Naive thymus-derived CD8-positive, alpha-beta T cell (primary cell): ENCODE measurements at regions not wholly inside any gene's neighbourhood (a gene's known extent, or its start where the extent isn't known, plus 50 kb on each side); places are given as distances from the start of the nearest gene placed in this dataset.

ENCODE experiments used
- ATAC-seq, 2 donors: fragments of 150-1000 bp; cut with Tn5 transposase in 1 of 2; sonication (Bioruptor Pico), chemical (Tn5 transposase) in 1 of 2; 1 replicate in 1 of 2; 2 replicates in 1 of 2; pipeline ENCODE4 v1.10.0; 2021; ENCODE audit warnings: mild to moderate bottlenecking in 2 of 2, moderate library complexity in 2 of 2
- POLR2A ChIA-PET: fragments of 350-600 bp; sonication (Branson Sonifier 250); formaldehyde crosslinking; loops from one replicate; lab custom pipeline; 2021; ENCODE audit warnings: antibody characterized with exemption; lab: Charles Lee
- DNase-seq, 10 donors: peaks; one replicate each; pipeline versions ENCODE4 v3.0.0 to v3.0.0-alpha.2; 2020 to 2022
- H3K27ac Mint-ChIP-seq, 10 donors: one replicate each; pipeline ENCODE4 v1.8.0; 2020 to 2022; ENCODE audit warnings: mild to moderate bottlenecking in 10 of 10, mixed read lengths in 10 of 10, moderate library complexity in 4 of 10, inconsistent platforms in 1 of 10
- H3K27me3 Mint-ChIP-seq, 5 donors: one replicate each; pipeline ENCODE4 v1.8.0; 2021 to 2022; ENCODE audit warnings: mixed read lengths in 5 of 5
- H3K36me3 Mint-ChIP-seq, 3 donors: one replicate each; pipeline ENCODE4 v1.8.0; 2020 to 2022; ENCODE audit warnings: mixed read lengths in 3 of 3, mild to moderate bottlenecking in 2 of 3, inconsistent platforms in 1 of 3
- H3K4me1 Mint-ChIP-seq, 4 donors: one replicate each; pipeline ENCODE4 v1.8.0; 2021 to 2022; ENCODE audit warnings: mixed read lengths in 4 of 4
- H3K4me3 Mint-ChIP-seq, 10 donors: one replicate each; pipeline ENCODE4 v1.8.0; 2020 to 2022; ENCODE audit warnings: mild to moderate bottlenecking in 10 of 10, mixed read lengths in 10 of 10, moderate library complexity in 6 of 10, inconsistent platforms in 1 of 10
- H3K9me3 Mint-ChIP-seq, 9 donors: one replicate each; pipeline ENCODE4 v1.8.0; 2020 to 2022; ENCODE audit warnings: mixed read lengths in 9 of 9, mild to moderate bottlenecking in 3 of 9, inconsistent platforms in 1 of 9, moderate library complexity in 1 of 9

DNA sequence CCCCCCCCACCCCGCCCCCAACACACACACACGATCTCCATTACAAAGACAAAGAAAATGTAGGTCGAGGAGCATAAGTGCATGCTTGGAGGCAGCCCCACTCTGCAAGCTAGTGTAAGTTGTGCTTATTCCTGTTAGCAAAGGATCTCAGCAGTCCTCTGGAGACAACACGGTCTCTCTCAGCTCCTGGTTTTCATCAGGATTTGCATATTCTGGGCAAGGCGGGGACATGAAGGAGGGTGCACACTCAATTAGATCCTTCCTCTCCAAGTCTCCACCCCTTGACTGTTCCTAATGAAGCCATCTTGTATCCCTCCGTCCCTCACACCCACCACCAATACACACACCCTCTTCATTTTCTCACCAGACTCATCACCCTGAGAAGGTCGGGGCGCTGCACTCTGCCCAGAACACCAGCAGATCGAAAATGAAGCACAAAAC is 63.8 kb downstream of the MRPL46 start:
- H3K4me3 Mint-ChIP-seq = no peak overlapping the region
- H3K36me3 Mint-ChIP-seq = no peaks in the 10 kb centered on the region
- H3K27ac Mint-ChIP-seq = peak overlapping the region in 1 of 10 donors; percentile 55
- ATAC-seq (no peak), DNase-seq (no peak)
- H3K27me3 Mint-ChIP-seq = peaks cover 0 to 4% (median 1%) of the 10 kb centered on the region in 5 donors
- peaks cover 0 to 2% (median 0%) of the 10 kb centered on the region in 9 donors for H3K9me3 Mint-ChIP-seq
- H3K4me1 Mint-ChIP-seq = peaks cover 2 to 22% (median 13%) of the 10 kb centered on the region in 4 donors
- POLR2A ChIA-PET = no interaction called here

DNA sequence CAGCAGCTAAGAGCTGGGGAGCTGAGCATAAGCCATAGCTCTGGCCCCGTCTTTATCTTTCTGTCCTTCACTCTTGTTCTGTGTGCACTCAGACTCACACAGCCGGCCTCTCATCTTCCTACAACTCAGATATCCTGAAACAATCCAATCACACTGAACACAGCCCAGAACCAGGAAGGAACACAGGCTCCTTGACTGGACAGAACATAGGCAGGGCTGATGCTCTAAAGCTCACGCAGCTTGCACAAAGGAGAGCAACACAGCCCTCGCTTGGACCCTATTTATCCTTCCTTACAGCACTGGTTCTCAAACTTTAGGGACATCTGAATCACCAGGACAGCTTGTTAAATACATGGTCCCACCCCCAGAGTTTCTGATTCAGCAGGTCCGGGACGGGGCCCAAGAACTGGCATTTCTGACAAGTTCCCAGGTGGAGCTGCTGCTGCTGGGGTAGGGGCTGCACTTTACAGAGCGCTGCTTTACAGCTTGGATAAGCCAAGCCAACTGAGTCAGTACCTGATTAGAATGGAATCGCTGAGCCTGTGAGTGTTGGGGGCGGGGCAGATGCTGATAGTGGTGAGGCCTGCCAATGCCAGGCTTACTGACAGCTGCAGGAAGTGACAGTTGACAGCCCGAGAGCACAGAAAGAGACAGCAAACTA is 65.1 kb downstream of the MRPL46 start:
- Mint-ChIP-seq H3K4me3 (peak overlapping the region in 7 of 10 donors; percentile 6 to 52 (median 38)), H3K36me3 (no peaks in the 10 kb centered on the region), H3K27me3 (peaks cover 0 to 4% (median 3%) of the 10 kb centered on the region in 5 donors), H3K4me1 (peaks cover 2 to 22% (median 13%) of the 10 kb centered on the region in 4 donors), H3K27ac (peak overlapping the region in 4 of 10 donors; percentile 25 to 50 (median 40)), H3K9me3 (peaks cover 0 to 2% (median 0%) of the 10 kb centered on the region in 9 donors)
- peak in 5 of 10 donors; percentile 3 to 19 (median 15) for DNase-seq
- POLR2A ChIA-PET = no interaction called here
- ATAC-seq = peak; percentile 41 to 58

DNA sequence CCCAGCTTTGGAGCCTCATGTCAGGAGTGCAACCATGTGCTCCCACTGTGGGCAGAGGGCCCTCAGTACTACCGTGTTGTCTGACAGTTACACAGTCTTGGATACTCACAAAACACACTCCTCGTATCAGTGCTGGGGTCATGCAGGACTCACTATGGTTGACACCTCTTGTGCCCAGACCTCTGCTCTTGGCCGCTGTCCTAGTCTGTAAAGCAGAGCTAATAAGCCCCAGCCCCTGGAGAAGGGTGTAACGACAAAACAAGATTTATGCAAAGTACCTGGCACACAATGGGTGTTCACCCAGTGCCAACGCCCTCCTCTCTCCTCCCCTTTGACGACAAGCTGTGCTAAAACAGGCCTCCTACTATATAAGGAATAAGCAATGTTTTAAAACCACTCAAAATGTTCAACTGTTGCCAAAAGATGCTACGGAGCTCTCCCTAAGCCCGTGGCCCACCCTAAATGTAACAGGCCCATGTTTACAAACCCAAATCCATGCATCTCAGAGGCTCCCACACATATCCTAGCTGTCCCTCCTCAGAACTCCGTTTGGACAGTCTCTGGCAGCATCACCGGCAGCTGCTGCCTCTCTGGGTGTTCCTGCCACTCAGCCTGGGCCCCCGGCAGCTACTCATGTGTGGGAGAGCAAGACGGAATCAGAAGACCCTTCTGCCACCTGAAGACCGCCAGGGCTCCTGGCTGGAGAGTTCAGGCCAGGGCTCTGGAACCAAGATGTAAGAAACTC is 65.8 kb downstream of the MRPL46 start:
- no peak for DNase-seq
- H3K4me3 Mint-ChIP-seq = peak overlapping the region in 1 of 10 donors; percentile 38
- peaks cover 0 to 2% (median 0%) of the 10 kb centered on the region in 9 donors for H3K9me3 Mint-ChIP-seq
- POLR2A ChIA-PET = no interaction called here
- H3K4me1 Mint-ChIP-seq = peaks cover 2 to 22% (median 13%) of the 10 kb centered on the region in 4 donors
- ATAC-seq = no peak
- H3K27me3 Mint-ChIP-seq = peaks cover 0 to 4% (median 2%) of the 10 kb centered on the region in 5 donors
- H3K27ac Mint-ChIP-seq = peak overlapping the region in 3 of 10 donors; percentile 14 to 44 (median 15)
- no peaks in the 10 kb centered on the region for H3K36me3 Mint-ChIP-seq

DNA sequence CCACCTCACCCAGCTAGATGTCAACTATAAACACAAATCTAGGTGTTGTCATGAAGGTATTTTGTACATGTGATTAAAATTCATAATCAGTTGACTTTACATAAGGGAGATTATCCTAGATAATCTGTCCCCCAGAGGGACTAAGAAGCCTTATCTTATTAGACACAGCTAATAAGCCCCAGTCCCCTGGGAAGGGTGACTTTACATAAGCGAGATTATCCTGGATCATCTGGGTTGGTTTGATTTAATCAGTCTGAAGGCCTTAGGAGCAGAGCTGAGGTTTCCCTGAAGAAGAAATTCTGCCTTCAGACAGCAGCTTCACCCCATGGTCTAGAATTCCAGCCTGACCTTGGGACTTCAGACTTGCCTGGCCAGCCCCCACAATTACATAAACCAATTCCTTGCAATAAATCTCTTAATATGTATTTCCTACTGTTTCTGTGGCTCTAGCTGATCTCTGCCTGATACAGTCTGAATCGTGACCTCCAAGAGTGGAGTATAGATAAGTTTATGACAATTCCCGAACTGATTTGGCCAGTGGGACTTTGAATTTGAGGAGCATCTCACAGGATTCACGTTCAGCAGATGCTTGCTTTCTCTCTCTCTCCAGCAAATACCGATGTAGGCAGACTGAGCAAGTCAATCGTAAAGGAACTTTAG is 66.5 kb downstream of the MRPL46 start:
- H3K4me1 Mint-ChIP-seq = peaks cover 2 to 22% (median 13%) of the 10 kb centered on the region in 4 donors
- H3K9me3 Mint-ChIP-seq = no peaks in the 10 kb centered on the region

DNA sequence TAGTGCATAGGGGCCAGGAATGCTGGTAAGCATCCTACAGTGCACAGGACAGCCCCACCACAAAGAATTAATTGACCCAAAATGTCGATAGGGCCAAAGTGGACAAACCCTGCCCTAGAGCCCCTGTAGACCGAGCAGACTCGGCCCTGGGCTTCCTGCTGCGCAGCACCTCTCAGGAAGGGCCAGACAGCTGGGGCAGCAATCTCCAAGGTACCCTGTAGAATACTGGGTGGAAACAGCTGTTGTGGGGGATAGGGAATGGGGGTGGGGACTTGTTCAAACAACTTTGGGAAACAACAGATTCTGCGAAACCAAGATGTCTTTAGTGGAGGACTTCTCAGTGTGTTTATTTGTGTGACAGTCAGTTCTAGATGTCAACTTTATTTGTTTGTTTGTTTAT is 67.1 kb downstream of the MRPL46 start:
- Mint-ChIP-seq H3K27ac (no peak overlapping the region), H3K27me3 (peaks cover 0 to 10% (median 1%) of the 10 kb centered on the region in 5 donors), H3K4me3 (no peak overlapping the region), H3K9me3 (no peaks in the 10 kb centered on the region), H3K36me3 (no peaks in the 10 kb centered on the region), H3K4me1 (peaks cover 2 to 22% (median 13%) of the 10 kb centered on the region in 4 donors)
- POLR2A ChIA-PET = no interaction called here
- DNase-seq = no peak
- ATAC-seq = no peak

More for the DNA sequence above, 66.5 kb downstream of the MRPL46 start:
- no peak overlapping the region for H3K4me3 Mint-ChIP-seq
- POLR2A ChIA-PET = no interaction called here
- no peak for DNase-seq
- peaks cover 0 to 10% (median 1%) of the 10 kb centered on the region in 5 donors for H3K27me3 Mint-ChIP-seq
- H3K27ac Mint-ChIP-seq = no peak overlapping the region
- ATAC-seq = no peak
- no peaks in the 10 kb centered on the region for H3K36me3 Mint-ChIP-seq

DNA sequence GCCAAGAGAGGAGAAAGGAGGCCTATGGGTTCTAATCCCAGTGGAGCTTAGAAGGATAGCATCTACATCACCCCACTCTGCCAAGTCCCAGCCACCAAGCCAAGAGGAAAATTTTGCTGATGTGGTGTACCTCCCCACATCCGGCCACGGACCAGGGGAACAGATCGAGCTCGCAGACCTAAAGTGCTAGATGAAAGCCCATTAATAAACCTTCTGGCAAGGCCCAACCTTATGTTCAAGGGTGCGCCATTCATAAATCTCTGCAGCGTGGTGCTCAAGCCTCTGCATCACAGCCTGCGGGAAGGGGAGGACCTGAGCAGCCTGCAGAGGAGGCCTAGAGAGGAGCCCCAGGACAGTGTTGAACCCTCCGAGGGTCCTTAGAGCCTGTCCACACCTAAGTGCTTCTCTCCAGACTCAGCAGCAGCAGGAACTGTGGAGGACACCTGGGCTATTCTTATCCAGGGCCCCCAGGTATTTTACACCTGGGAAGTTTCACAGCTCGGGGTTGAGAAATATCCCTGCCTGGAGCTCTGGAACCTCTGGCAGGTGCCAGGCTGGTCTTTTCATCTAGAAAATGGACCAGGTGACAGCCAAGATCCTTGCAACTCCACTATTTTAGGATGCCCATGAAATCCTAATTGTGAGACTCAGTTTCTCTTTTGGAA is 68.0 kb downstream of the MRPL46 start:
- H3K27ac Mint-ChIP-seq = peak overlapping the region in 1 of 10 donors; percentile 12
- no peaks in the 10 kb centered on the region for H3K9me3 Mint-ChIP-seq
- H3K4me3 Mint-ChIP-seq = no peak overlapping the region
- POLR2A ChIA-PET = no interaction called here
- peaks cover 0 to 6% (median 2%) of the 10 kb centered on the region in 5 donors for H3K27me3 Mint-ChIP-seq
- DNase-seq (no peak), ATAC-seq (no peak)
- H3K36me3 Mint-ChIP-seq = no peaks in the 10 kb centered on the region
- peaks cover 2 to 22% (median 13%) of the 10 kb centered on the region in 4 donors for H3K4me1 Mint-ChIP-seq

DNA sequence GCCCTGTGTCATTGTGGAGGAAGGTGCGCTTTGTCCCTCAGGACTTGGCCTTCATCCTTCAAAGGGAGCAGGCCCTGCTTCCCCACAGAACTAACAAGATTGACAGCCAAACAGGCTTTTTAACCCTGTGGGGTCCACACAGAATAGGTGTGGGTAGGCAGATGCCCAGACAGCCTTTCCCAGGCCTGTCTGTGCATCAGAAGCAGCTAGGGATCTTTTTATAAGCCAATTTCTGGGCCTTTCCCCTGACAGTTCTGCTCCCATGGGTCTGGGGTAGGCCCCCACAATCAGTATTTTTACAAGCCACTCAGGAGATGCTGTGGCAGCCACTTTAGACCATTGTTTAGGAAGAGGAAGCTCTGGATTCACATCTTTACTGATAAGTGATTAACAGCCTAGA is 69.2 kb downstream of the MRPL46 start:
- H3K4me3 Mint-ChIP-seq = no peak overlapping the region
- no peaks in the 10 kb centered on the region for H3K36me3 Mint-ChIP-seq
- DNase-seq (no peak), ATAC-seq (no peak)
- H3K4me1 Mint-ChIP-seq = peaks cover 2 to 21% (median 13%) of the 10 kb centered on the region in 4 donors
- POLR2A ChIA-PET = no interaction called here
- H3K9me3 Mint-ChIP-seq = no peaks in the 10 kb centered on the region
- H3K27me3 Mint-ChIP-seq = peaks cover 0 to 6% (median 3%) of the 10 kb centered on the region in 5 donors
- no peak overlapping the region for H3K27ac Mint-ChIP-seq

DNA sequence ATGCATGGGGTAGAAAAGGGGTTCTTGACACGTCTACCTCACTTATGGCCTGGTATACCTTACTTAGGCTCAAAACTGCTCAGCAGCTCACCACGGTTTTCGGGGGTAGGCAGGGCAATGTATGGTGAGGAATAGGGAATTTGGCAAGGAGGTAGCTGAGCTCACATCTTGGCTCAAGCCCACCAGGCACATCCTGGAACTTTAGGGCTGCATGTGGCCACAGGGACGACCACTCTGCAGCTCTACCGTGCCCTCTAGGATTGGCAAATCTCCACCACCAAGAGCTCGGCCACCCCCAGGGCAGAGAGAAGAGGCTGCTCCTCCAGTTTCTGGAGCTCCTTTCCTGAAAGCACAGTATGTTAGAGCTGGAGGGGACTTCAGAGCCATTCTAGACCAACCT is 69.7 kb downstream of the MRPL46 start:
- ATAC-seq = no peak
- H3K27ac Mint-ChIP-seq = no peak overlapping the region
- POLR2A ChIA-PET = no interaction called here
- no peaks in the 10 kb centered on the region for H3K9me3 Mint-ChIP-seq
- no peak overlapping the region for H3K4me3 Mint-ChIP-seq
- no peak for DNase-seq
- H3K4me1 Mint-ChIP-seq = peaks cover 2 to 17% (median 10%) of the 10 kb centered on the region in 4 donors
- H3K36me3 Mint-ChIP-seq = no peaks in the 10 kb centered on the region
- H3K27me3 Mint-ChIP-seq = peaks cover 0 to 6% (median 3%) of the 10 kb centered on the region in 5 donors

DNA sequence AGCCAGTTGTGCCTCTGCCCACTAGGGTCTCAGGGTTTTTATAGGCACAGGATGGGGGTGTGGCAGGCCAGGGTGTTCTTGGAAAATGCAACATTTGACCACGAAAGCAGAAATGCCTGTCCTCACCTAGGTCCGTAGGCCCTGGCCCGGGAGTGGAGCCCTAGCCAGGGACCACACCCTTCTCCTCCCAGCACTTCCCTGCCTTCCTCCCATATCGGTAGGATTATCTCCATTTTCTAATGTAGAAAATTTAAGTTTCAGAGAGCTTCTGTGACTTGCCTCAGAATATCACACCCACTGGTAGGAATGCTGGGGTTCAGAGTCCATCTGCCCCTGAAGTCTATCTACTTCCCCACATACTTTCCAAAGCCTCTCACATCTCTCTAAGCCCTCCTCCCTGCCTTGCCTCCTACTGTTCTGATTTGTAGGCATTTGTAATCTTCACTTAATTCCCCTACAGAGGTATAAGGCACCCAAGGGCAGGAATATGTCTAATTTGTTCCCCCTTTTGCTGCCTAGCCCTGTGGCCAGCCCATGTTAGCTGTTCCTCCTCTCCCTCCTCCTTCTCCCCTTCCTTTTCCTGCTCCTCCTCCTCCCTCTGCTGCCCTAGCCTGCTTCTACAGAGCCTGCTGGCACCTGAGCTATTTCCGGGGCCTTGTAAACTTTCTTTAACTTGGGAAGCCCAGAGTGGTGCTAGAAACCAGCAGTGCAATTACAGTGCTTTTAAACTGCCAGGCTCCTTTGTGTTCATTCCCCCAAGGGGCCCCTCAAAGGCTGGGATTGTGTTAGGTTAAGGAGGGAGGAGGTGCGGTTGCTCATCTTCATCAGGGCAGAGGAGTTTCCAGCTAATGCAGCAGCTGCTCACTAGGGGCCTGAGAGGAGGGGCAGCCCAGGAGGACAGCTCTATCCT is 71.1 kb downstream of the MRPL46 start:
- Mint-ChIP-seq H3K4me1 (peaks cover 0 to 3% (median 0%) of the 10 kb centered on the region in 4 donors), H3K27ac (no peak overlapping the region), H3K27me3 (peaks cover 0 to 6% (median 3%) of the 10 kb centered on the region in 5 donors), H3K4me3 (no peak overlapping the region), H3K36me3 (no peaks in the 10 kb centered on the region), H3K9me3 (no peaks in the 10 kb centered on the region)
- POLR2A ChIA-PET = no interaction called here
- no peak for ATAC-seq
- DNase-seq = no peak

DNA sequence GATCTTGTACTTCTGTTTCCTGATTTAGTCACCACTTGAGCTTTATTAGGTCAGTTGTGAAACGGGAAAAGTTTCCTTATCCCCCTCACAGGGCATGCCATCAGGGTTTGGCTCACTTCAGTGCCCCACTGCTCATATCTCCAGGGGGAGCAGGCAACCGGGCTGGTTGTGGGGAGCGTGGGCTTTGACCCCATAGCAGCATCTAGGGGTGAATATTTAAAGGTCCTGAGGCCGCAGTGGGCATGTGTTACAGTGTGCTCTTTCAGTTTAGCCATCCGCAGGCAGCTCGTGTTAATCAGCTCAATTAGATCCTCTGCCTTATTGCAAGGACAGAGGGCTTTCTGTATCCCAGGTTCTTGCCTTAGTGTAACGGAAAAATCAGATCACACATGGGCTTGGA is 71.9 kb downstream of the MRPL46 start:
- Mint-ChIP-seq H3K36me3 (no peaks in the 10 kb centered on the region), H3K27me3 (peaks cover 0 to 6% (median 3%) of the 10 kb centered on the region in 5 donors), H3K4me1 (no peaks in the 10 kb centered on the region), H3K9me3 (no peaks in the 10 kb centered on the region), H3K4me3 (no peak overlapping the region), H3K27ac (no peak overlapping the region)
- ATAC-seq (no peak), DNase-seq (no peak)
- POLR2A ChIA-PET = no interaction called here

DNA sequence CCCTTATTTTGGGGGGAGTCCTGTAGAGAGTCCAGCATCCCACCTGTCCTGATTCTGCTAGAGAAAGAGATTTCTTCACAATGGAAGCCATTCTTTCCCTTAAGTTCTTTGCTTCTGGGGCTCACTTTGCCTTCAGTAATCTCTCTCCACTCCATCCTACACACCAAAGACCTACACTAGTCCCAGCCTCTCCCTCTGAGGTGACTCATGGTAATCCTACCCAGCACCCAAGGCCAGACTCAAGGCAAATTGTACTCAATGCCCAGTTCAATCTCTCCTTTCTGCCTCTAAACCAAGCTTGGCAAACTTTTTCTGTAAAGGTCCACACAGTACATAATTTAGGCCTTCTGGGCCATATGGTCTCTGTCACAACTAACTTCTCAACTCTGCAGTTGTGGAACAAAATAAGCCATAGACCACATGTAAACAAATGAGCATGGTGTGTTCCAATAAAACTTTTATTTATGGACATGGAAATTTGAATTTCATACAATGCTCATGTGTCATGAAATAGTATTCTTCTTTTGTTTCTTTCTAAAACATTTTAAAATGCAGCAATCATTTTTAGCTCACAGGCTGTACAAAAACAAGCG is 72.5 kb downstream of the MRPL46 start:
- Mint-ChIP-seq H3K4me1 (no peaks in the 10 kb centered on the region), H3K9me3 (no peaks in the 10 kb centered on the region), H3K36me3 (no peaks in the 10 kb centered on the region), H3K4me3 (no peak overlapping the region), H3K27me3 (peaks cover 0 to 6% (median 3%) of the 10 kb centered on the region in 5 donors), H3K27ac (peak overlapping the region in 1 of 10 donors; percentile 13)
- ATAC-seq (no peak), DNase-seq (no peak)
- POLR2A ChIA-PET = no interaction called here
